ENCODE measurements at regions not wholly inside any gene's neighbourhood (a gene's known extent, or its start where the extent isn't known, plus 50 kb on each side); places are given as distances from the start of the nearest gene placed in this dataset.

- Histone ChIP-seq H3K36me3 (replicated peaks in 1 of 2; ENCODE audit: control extremely low read depth in 1 of 2, control insufficient read depth in 1 of 2, extremely low read depth in 1 of 2, insufficient read depth in 2 of 2, low read length in 1 of 2) (no peaks in the 10 kb centered on the region), H3K9me3 (ENCODE audit: control extremely low read depth in 1 of 3, control insufficient read depth in 2 of 3, insufficient read depth in 1 of 3, low read length in 2 of 3) (no peaks in the 10 kb centered on the region), H3K4me2 (replicated peaks; ENCODE audit: low read depth, low read length, poor library complexity, severe bottlenecking) (no peak overlapping the region), H4K20me1 (ENCODE audit: control insufficient read depth, insufficient read depth, low read length, poor library complexity, severe bottlenecking) (no peaks in the 10 kb centered on the region), H3K9ac (ENCODE audit: low read length) (no peak overlapping the region), H2AFZ (ENCODE audit: insufficient read depth, low read depth, low read length, poor library complexity, severe bottlenecking) (no peak overlapping the region), H3K4me3 (ENCODE audit: control extremely low read depth in 1 of 5, extremely low read depth in 1 of 5, insufficient read depth in 1 of 5, low read depth in 2 of 5, low read length in 4 of 5) (no peak overlapping the region), H3K4me1 (ENCODE audit: control insufficient read depth in 2 of 2, insufficient read depth in 2 of 2, low read length in 2 of 2) (no peaks in the 10 kb centered on the region), H3K27me3 (replicated peaks in 1 of 4; ENCODE audit: control extremely low read depth in 1 of 4, control insufficient read depth in 3 of 4, insufficient read depth in 4 of 4, low read length in 3 of 4) (no peaks in the 10 kb centered on the region), H3K27ac (ENCODE audit: low read length in 2 of 2) (no peak overlapping the region), H3K79me2 (ENCODE audit: control insufficient read depth, insufficient read depth, low read length) (no peaks in the 10 kb centered on the region)
- TF ChIP-seq CTCF (IDR thresholded peaks at IDR 0.05) (no peak), EZH2 (IDR thresholded peaks at IDR 0.05; ENCODE audit: borderline replicate concordance, insufficient read depth, low read depth, low read length, poor library complexity, severe bottlenecking) (no peak)
- DNase-seq, result no peak
- Mint-ChIP-seq H3K27ac (no peak overlapping the region), H3K9me3 (ENCODE audit: insufficient read depth) (peaks cover 9% of the 10 kb centered on the region), H3K27me3 (no peaks in the 10 kb centered on the region), H3K4me3 (no peak overlapping the region), H3K4me1 (no peaks in the 10 kb centered on the region)
- intact Hi-C loops (cut with micrococcal nuclease), result no loop called here
- POLR2A ChIA-PET, result no interaction called here
- ATAC-seq (ENCODE audit: low read depth), result no peak
- CTCF ChIA-PET, result no interaction called here
- WGBS (ENCODE audit: insufficient coverage), result 71% methylated on average over 1 of the region's 5 CpGs
Measured at GRCh38 chr5:167539747-167540146, 751.7 kb upstream of the WWC1 start.

GRCh38 chr5:167546270-167546669 is 745.2 kb upstream of the WWC1 start:
- POLR2A ChIA-PET, result no interaction called here
- DNase-seq, result no peak
- Histone ChIP-seq H4K20me1 (ENCODE audit: control insufficient read depth, insufficient read depth, low read length, poor library complexity, severe bottlenecking) (no peaks in the 10 kb centered on the region), H3K4me2 (replicated peaks; ENCODE audit: low read depth, low read length, poor library complexity, severe bottlenecking) (no peak overlapping the region), H2AFZ (ENCODE audit: insufficient read depth, low read depth, low read length, poor library complexity, severe bottlenecking) (no peak overlapping the region), H3K9me3 (ENCODE audit: control extremely low read depth in 1 of 3, control insufficient read depth in 2 of 3, insufficient read depth in 1 of 3, low read length in 2 of 3) (no peaks in the 10 kb centered on the region), H3K27ac (ENCODE audit: low read length in 2 of 2) (no peak overlapping the region), H3K36me3 (replicated peaks in 1 of 2; ENCODE audit: control extremely low read depth in 1 of 2, control insufficient read depth in 1 of 2, extremely low read depth in 1 of 2, insufficient read depth in 2 of 2, low read length in 1 of 2) (no peaks in the 10 kb centered on the region), H3K27me3 (replicated peaks in 1 of 4; ENCODE audit: control extremely low read depth in 1 of 4, control insufficient read depth in 3 of 4, insufficient read depth in 4 of 4, low read length in 3 of 4) (no peaks in the 10 kb centered on the region), H3K4me1 (ENCODE audit: control insufficient read depth in 2 of 2, insufficient read depth in 2 of 2, low read length in 2 of 2) (no peaks in the 10 kb centered on the region), H3K79me2 (ENCODE audit: control insufficient read depth, insufficient read depth, low read length) (no peaks in the 10 kb centered on the region), H3K9ac (ENCODE audit: low read length) (no peak overlapping the region), H3K4me3 (ENCODE audit: control extremely low read depth in 1 of 5, extremely low read depth in 1 of 5, insufficient read depth in 1 of 5, low read depth in 2 of 5, low read length in 4 of 5) (no peak overlapping the region)
- intact Hi-C loops (cut with micrococcal nuclease), result no loop called here
- no peak for TF ChIP-seq CTCF (IDR thresholded peaks at IDR 0.05)
- TF ChIP-seq EZH2 (IDR thresholded peaks at IDR 0.05; ENCODE audit: borderline replicate concordance, insufficient read depth, low read depth, low read length, poor library complexity, severe bottlenecking), result no peak
- no peak for ATAC-seq (ENCODE audit: low read depth)
- H3K27ac Mint-ChIP-seq, result no peak overlapping the region
- H3K9me3 Mint-ChIP-seq (ENCODE audit: insufficient read depth), result peaks cover 3% of the 10 kb centered on the region
- H3K27me3 Mint-ChIP-seq, result no peaks in the 10 kb centered on the region
- H3K4me1 Mint-ChIP-seq, result no peaks in the 10 kb centered on the region
- H3K4me3 Mint-ChIP-seq, result no peak overlapping the region
- CTCF ChIA-PET, result no interaction called here
- WGBS (ENCODE audit: insufficient coverage), result 93% methylated on average over 4 of the region's 4 CpGs
